Thoracic aorta (tissue), 2 donors: ENCODE measurements at regions not wholly inside any gene's neighbourhood (a gene's known extent, or its start where the extent isn't known, plus 50 kb on each side); places are given as distances from the start of the nearest gene placed in this dataset.

Experiments used
- ATAC-seq: fragments of 150-250 bp; one replicate; pipeline ENCODE4 v1.8.0; 2017; ENCODE audit warnings: low read depth; ENCODE audit not compliant: insufficient number of reproducible peaks, low FRiP score
- DNase-seq: peaks from one replicate; pipeline ENCODE4 v3.0.0-alpha.2; 2020; ENCODE audit warnings: low spot score
- H3K27ac ChIP-seq, 2 donors: fragments of 200-600 bp; sonication (generic); 1 replicate in 1 of 2; 2 replicates in 1 of 2; pipeline ENCODE4 v1.5.1; 2016; ENCODE audit warnings: mild to moderate bottlenecking in 2 of 2, moderate library complexity in 2 of 2
- H3K27me3 ChIP-seq: fragments of 200-600 bp; sonication (generic); replicated peaks from 2 replicates; pipeline ENCODE4 v1.6.0; 2016; ENCODE audit warnings: mild to moderate bottlenecking; ENCODE audit not compliant: insufficient read depth
- H3K36me3 ChIP-seq: fragments of 200-600 bp; sonication (generic); one replicate; pipeline ENCODE4 v1.5.1; 2016
- H3K4me1 ChIP-seq, 2 donors: fragments of 200-600 bp; sonication (generic); 1 replicate in 1 of 2; 2 replicates in 1 of 2; pipeline versions ENCODE4 v1.5.1 to v1.6.0; 2016; ENCODE audit warnings: low read depth in 2 of 2, mild to moderate bottlenecking in 1 of 2; ENCODE audit not compliant: control insufficient read depth in 1 of 2
- H3K4me3 ChIP-seq: fragments of 200-600 bp; sonication (generic); 2 replicates; pipeline ENCODE4 v1.5.1; 2016; ENCODE audit warnings: mild to moderate bottlenecking
- H3K9me3 ChIP-seq: fragments of 200-600 bp; sonication (generic); 2 replicates; pipeline ENCODE4 v1.5.1; 2016
- CTCF ChIP-seq: fragments of 200-600 bp; sonication (generic); IDR thresholded peaks from one replicate; pipeline ENCODE4 v1.5.1; 2019; ENCODE audit warnings: antibody characterized with exemption

GRCh38 chr1:95386915-95387314 lies 152.9 kb downstream of the RWDD3 start:
- TF ChIP-seq CTCF, result no peak
- H3K27me3 ChIP-seq, result no peaks in the 10 kb centered on the region
- no peak for ATAC-seq
- no peak overlapping the region for H3K27ac ChIP-seq
- no peak for DNase-seq
- no peaks in the 10 kb centered on the region for H3K9me3 ChIP-seq
- no peaks in the 10 kb centered on the region for H3K4me1 ChIP-seq
- H3K36me3 ChIP-seq, result no peaks in the 10 kb centered on the region
- no peak overlapping the region for H3K4me3 ChIP-seq

- no peaks in the 10 kb centered on the region for H3K27me3 ChIP-seq
- no peaks in the 10 kb centered on the region for H3K9me3 ChIP-seq
- no peaks in the 10 kb centered on the region for H3K36me3 ChIP-seq
- TF ChIP-seq CTCF, result no peak
- H3K4me3 ChIP-seq, result no peak overlapping the region
- no peak for ATAC-seq
- H3K4me1 ChIP-seq, result no peaks in the 10 kb centered on the region
- no peak for DNase-seq
- no peak overlapping the region for H3K27ac ChIP-seq
These were observed 154.0 kb downstream of the RWDD3 start for GRCh38 chr1:95388031-95388430.

- no peak for DNase-seq
- H3K27ac ChIP-seq, result no peak overlapping the region
- no peaks in the 10 kb centered on the region for H3K9me3 ChIP-seq
- no peaks in the 10 kb centered on the region for H3K27me3 ChIP-seq
- H3K36me3 ChIP-seq, result no peaks in the 10 kb centered on the region
- no peaks in the 10 kb centered on the region for H3K4me1 ChIP-seq
- no peak for TF ChIP-seq CTCF
- H3K4me3 ChIP-seq, result no peak overlapping the region
- no peak for ATAC-seq
These were observed 159.4 kb downstream of the RWDD3 start for GRCh38 chr1:95393434-95393833.

- Histone ChIP-seq H3K27me3 (no peaks in the 10 kb centered on the region), H3K9me3 (no peaks in the 10 kb centered on the region), H3K27ac (no peak overlapping the region), H3K4me1 (no peaks in the 10 kb centered on the region), H3K4me3 (no peak overlapping the region), H3K36me3 (no peaks in the 10 kb centered on the region)
- DNase-seq, result no peak
- TF ChIP-seq CTCF, result no peak
- no peak for ATAC-seq
These were observed 162.5 kb downstream of the RWDD3 start for GRCh38 chr1:95396557-95396956.

GRCh38 chr1:95402780-95403179 lies 168.8 kb downstream of the RWDD3 start:
- H3K4me1 ChIP-seq, result no peaks in the 10 kb centered on the region
- no peaks in the 10 kb centered on the region for H3K36me3 ChIP-seq
- H3K9me3 ChIP-seq, result no peaks in the 10 kb centered on the region
- no peak overlapping the region for H3K4me3 ChIP-seq
- DNase-seq, result no peak
- TF ChIP-seq CTCF, result no peak
- H3K27me3 ChIP-seq, result no peaks in the 10 kb centered on the region
- H3K27ac ChIP-seq, result no peak overlapping the region
- no peak for ATAC-seq
